ENCODE measurements at regions not wholly inside any gene's neighbourhood (a gene's known extent, or its start where the extent isn't known, plus 50 kb on each side); places are given as distances from the start of the nearest gene placed in this dataset.

- TF ChIP-seq RBFOX2 (IDR thresholded peaks at IDR 0.05; ENCODE audit: low read depth, low read length) = no peak
- TF ChIP-seq TERF1 (CRISPR knock-in tag; IDR thresholded peaks at IDR 0.05) = no peak
- no peak for TF ChIP-seq IRX3 (CRISPR knock-in tag; IDR thresholded peaks at IDR 0.05; ENCODE audit: borderline replicate concordance, low read depth)
These were observed 1458.3 kb upstream of the TENM3 start (continued) for GRCh38 chr4:180784940-180785339.

- BruUV-seq (replicated peaks) = no TSS peak
- TF ChIP-seq EED (CRISPR knock-in tag; IDR thresholded peaks at IDR 0.05) = no peak
- no peak for TF ChIP-seq KLF12 (CRISPR knock-in tag; IDR thresholded peaks at IDR 0.05; ENCODE audit: borderline replicate concordance)
- no peak for TF ChIP-seq SSRP1 (CRISPR knock-in tag; IDR thresholded peaks at IDR 0.05)
- no peak for TF ChIP-seq AKAP8 (CRISPR knock-in tag; IDR thresholded peaks at IDR 0.05)
- no peak for TF ChIP-seq ZNF891 (CRISPR knock-in tag; IDR thresholded peaks at IDR 0.05)
- no peak for TF ChIP-seq TCF7 (IDR thresholded peaks at IDR 0.05; ENCODE audit: low read depth)
- 45% methylated on average over 8 of the region's 8 CpGs for WGBS (ENCODE audit: low lambda C conversion rate)
- H3K36me3 ChIP-seq (replicated peaks in 1 of 2; ENCODE audit: control insufficient read depth in 1 of 2, insufficient read depth in 2 of 2, low read length in 2 of 2) = no peaks in the 10 kb centered on the region
- H3K9me3 ChIP-seq (ENCODE audit: low read length) = no peaks in the 10 kb centered on the region
- H3K79me2 ChIP-seq (ENCODE audit: insufficient read depth, low read length) = no peaks in the 10 kb centered on the region
- no peak overlapping the region for H3K4me3 ChIP-seq (replicated peaks in 1 of 3; ENCODE audit: insufficient read depth in 1 of 3, low read depth in 2 of 3, low read length in 3 of 3)
- CTCF ChIA-PET (ENCODE audit: low intra/inter-chr PET ratio, low total read pairs) = no interaction called here
- H2AFZ ChIP-seq (ENCODE audit: low read length) = no peak overlapping the region
- no peak overlapping the region for H3K9ac ChIP-seq (ENCODE audit: insufficient read depth, low read depth, low read length)
- H3K27ac ChIP-seq (ENCODE audit: extremely low read length, insufficient read depth, low read length) = no peak overlapping the region
- in situ Hi-C loops (cut with HindIII; ENCODE audit: extremely low pct_ligation_motif_present, low pct_unique_long_range_greater_than_20kb) = no loop called here
- POLR2A ChIA-PET = no interaction called here
- DNase-seq (ENCODE audit: low spot score) = no peak
- H3K27me3 ChIP-seq (ENCODE audit: control insufficient read depth in 1 of 2, insufficient read depth in 2 of 2, low read length in 2 of 2) = no peaks in the 10 kb centered on the region
- H4K20me1 ChIP-seq (ENCODE audit: insufficient read depth, low read length) = no peaks in the 10 kb centered on the region
- no peak for ATAC-seq
- no peaks in the 10 kb centered on the region for H3K4me1 ChIP-seq (ENCODE audit: insufficient read depth, low read length)
- no peak for FAIRE-seq
- no peak overlapping the region for H3K4me2 ChIP-seq (ENCODE audit: low read depth, low read length)
- intact Hi-C loops (cut with micrococcal nuclease; ENCODE audit: unreplicated experiment) = no loop called here
These were observed 1454.5 kb upstream of the TENM3 start for GRCh38 chr4:180788729-180789128.

Measured in HepG2 (cell line).